ENCODE measurements at regions not wholly inside any gene's neighbourhood (a gene's known extent, or its start where the extent isn't known, plus 50 kb on each side); places are given as distances from the start of the nearest gene placed in this dataset.
"Not testable (repeated sequence)": the region's sequence is repeated elsewhere in the genome, so short reads cannot be mapped to it uniquely, and the experiment has no call there.

- H3K36me3 ChIP-seq (ENCODE audit: control insufficient read depth in 1 of 2, insufficient read depth in 2 of 2, low read depth in 1 of 2, low read length in 2 of 2); H3K27ac ChIP-seq (ENCODE audit: low read length, poor library complexity, severe bottlenecking); H2AFZ ChIP-seq (ENCODE audit: low read depth, low read length); H3K18ac ChIP-seq (ENCODE audit: low read depth in 1 of 2, low read length in 2 of 2); H2BK15ac ChIP-seq (ENCODE audit: low read depth, poor library complexity, severe bottlenecking); H2BK5ac ChIP-seq (ENCODE audit: low read depth, low read length, poor library complexity, severe bottlenecking); H3K79me1 ChIP-seq (replicated peaks; ENCODE audit: low read length, poor library complexity, severe bottlenecking); H3K9ac ChIP-seq (ENCODE audit: low read length); H3K27me3 ChIP-seq (ENCODE audit: control insufficient read depth in 1 of 2, insufficient read depth in 1 of 2, low read length in 2 of 2); H4K8ac ChIP-seq (ENCODE audit: low read length); H3K4me3 ChIP-seq (ENCODE audit: insufficient read depth in 1 of 2, low read depth in 1 of 2, low read length in 2 of 2); H3K4me2 ChIP-seq (ENCODE audit: low read length, poor library complexity, severe bottlenecking); DNase-seq; H2BK12ac ChIP-seq (ENCODE audit: low read length in 2 of 2); H2AK5ac ChIP-seq (ENCODE audit: low read length, severe bottlenecking); H3K4ac ChIP-seq (ENCODE audit: low read depth in 1 of 2, low read length in 2 of 2); H3K9me3 ChIP-seq (ENCODE audit: control insufficient read depth, low read length); H4K91ac ChIP-seq (ENCODE audit: low read length); H3K23ac ChIP-seq (ENCODE audit: low read length in 2 of 2); H3K14ac ChIP-seq (ENCODE audit: low read length in 2 of 2); H2BK120ac ChIP-seq (ENCODE audit: low read depth, low read length); H3K4me1 ChIP-seq (ENCODE audit: control insufficient read depth, insufficient read depth, low read depth, low read length): not testable (repeated sequence)
- 41% methylated on average over 5 of the region's 6 CpGs for WGBS
These were observed 111.9 kb upstream of the HTR2C start for GRCh38 chrX:114472008-114472407.

DNA sequence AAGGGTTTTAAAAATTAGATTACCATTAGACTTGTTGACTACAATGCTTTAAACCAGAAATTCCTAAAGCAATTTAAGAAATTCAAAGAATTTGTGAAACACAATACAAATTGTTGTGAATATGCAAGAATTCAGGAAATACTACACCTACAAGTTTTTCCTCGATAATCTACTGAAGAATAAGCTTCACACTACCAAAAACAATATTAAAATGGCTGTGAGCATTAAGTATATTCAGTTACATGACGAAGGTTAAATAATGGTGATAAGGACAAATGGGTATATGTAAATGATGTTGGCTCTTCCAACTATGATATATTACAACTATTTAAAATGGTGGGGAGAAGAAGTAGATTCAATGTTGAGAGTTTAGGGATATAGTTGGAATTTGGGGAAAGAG, 111.1 kb upstream of the HTR2C start:
- no peaks in the 10 kb centered on the region for H3K79me1 ChIP-seq (replicated peaks; ENCODE audit: low read length, poor library complexity, severe bottlenecking)
- H2BK120ac ChIP-seq (ENCODE audit: low read depth, low read length) = no peak overlapping the region
- WGBS = no CpG with 5 or more reads among the region's 2 CpGs
- H3K14ac ChIP-seq (ENCODE audit: low read length in 2 of 2) = no peak overlapping the region
- H3K4me2 ChIP-seq (ENCODE audit: low read length, poor library complexity, severe bottlenecking) = no peak overlapping the region
- H3K27ac ChIP-seq (ENCODE audit: low read length, poor library complexity, severe bottlenecking) = no peak overlapping the region
- H3K4me1 ChIP-seq (ENCODE audit: control insufficient read depth, insufficient read depth, low read depth, low read length) = no peaks in the 10 kb centered on the region
- no peak for DNase-seq
- H3K9ac ChIP-seq (ENCODE audit: low read length) = no peak overlapping the region
- no peak overlapping the region for H2AK5ac ChIP-seq (ENCODE audit: low read length, severe bottlenecking)
- H2BK12ac ChIP-seq (ENCODE audit: low read length in 2 of 2) = no peak overlapping the region
- H3K27me3 ChIP-seq (ENCODE audit: control insufficient read depth in 1 of 2, insufficient read depth in 1 of 2, low read length in 2 of 2) = peaks cover 0 to 4% of the 10 kb centered on the region in 2 experiments
- no peak overlapping the region for H4K91ac ChIP-seq (ENCODE audit: low read length)
- H3K4ac ChIP-seq (ENCODE audit: low read depth in 1 of 2, low read length in 2 of 2) = no peak overlapping the region
- no peak overlapping the region for H2BK15ac ChIP-seq (ENCODE audit: low read depth, poor library complexity, severe bottlenecking)
- H2AFZ ChIP-seq (ENCODE audit: low read depth, low read length) = no peak overlapping the region
- H3K36me3 ChIP-seq (ENCODE audit: control insufficient read depth in 1 of 2, insufficient read depth in 2 of 2, low read depth in 1 of 2, low read length in 2 of 2) = no peaks in the 10 kb centered on the region
- no peak overlapping the region for H3K23ac ChIP-seq (ENCODE audit: low read length in 2 of 2)
- H3K9me3 ChIP-seq (ENCODE audit: control insufficient read depth, low read length) = no peaks in the 10 kb centered on the region
- H4K8ac ChIP-seq (ENCODE audit: low read length) = no peak overlapping the region
- no peak overlapping the region for H3K18ac ChIP-seq (ENCODE audit: low read depth in 1 of 2, low read length in 2 of 2)
- H2BK5ac ChIP-seq (ENCODE audit: low read depth, low read length, poor library complexity, severe bottlenecking) = no peak overlapping the region
- no peak overlapping the region for H3K4me3 ChIP-seq (ENCODE audit: insufficient read depth in 1 of 2, low read depth in 1 of 2, low read length in 2 of 2)

- H3K4me2 ChIP-seq (ENCODE audit: low read length, poor library complexity, severe bottlenecking) = no peak overlapping the region
- H3K4me3 ChIP-seq (ENCODE audit: insufficient read depth in 1 of 2, low read depth in 1 of 2, low read length in 2 of 2) = no peak overlapping the region
- H3K23ac ChIP-seq (ENCODE audit: low read length in 2 of 2) = no peak overlapping the region
- H3K4me1 ChIP-seq (ENCODE audit: control insufficient read depth, insufficient read depth, low read depth, low read length) = no peaks in the 10 kb centered on the region
- H3K9me3 ChIP-seq (ENCODE audit: control insufficient read depth, low read length) = peaks cover 3% of the 10 kb centered on the region
- no peak overlapping the region for H3K14ac ChIP-seq (ENCODE audit: low read length in 2 of 2)
- H3K18ac ChIP-seq (ENCODE audit: low read depth in 1 of 2, low read length in 2 of 2) = no peak overlapping the region
- no peak overlapping the region for H2BK120ac ChIP-seq (ENCODE audit: low read depth, low read length)
- no peaks in the 10 kb centered on the region for H3K36me3 ChIP-seq (ENCODE audit: control insufficient read depth in 1 of 2, insufficient read depth in 2 of 2, low read depth in 1 of 2, low read length in 2 of 2)
- no peak overlapping the region for H2BK5ac ChIP-seq (ENCODE audit: low read depth, low read length, poor library complexity, severe bottlenecking)
- DNase-seq = no peak
- H4K91ac ChIP-seq (ENCODE audit: low read length) = no peak overlapping the region
- no peak overlapping the region for H2BK12ac ChIP-seq (ENCODE audit: low read length in 2 of 2)
- peaks cover 0 to 4% of the 10 kb centered on the region in 2 experiments for H3K27me3 ChIP-seq (ENCODE audit: control insufficient read depth in 1 of 2, insufficient read depth in 1 of 2, low read length in 2 of 2)
- H3K27ac ChIP-seq (ENCODE audit: low read length, poor library complexity, severe bottlenecking) = no peak overlapping the region
- no peak overlapping the region for H2AFZ ChIP-seq (ENCODE audit: low read depth, low read length)
- no peaks in the 10 kb centered on the region for H3K79me1 ChIP-seq (replicated peaks; ENCODE audit: low read length, poor library complexity, severe bottlenecking)
- H3K4ac ChIP-seq (ENCODE audit: low read depth in 1 of 2, low read length in 2 of 2) = no peak overlapping the region
- H3K9ac ChIP-seq (ENCODE audit: low read length) = no peak overlapping the region
- no peak overlapping the region for H2AK5ac ChIP-seq (ENCODE audit: low read length, severe bottlenecking)
- no peak overlapping the region for H4K8ac ChIP-seq (ENCODE audit: low read length)
- H2BK15ac ChIP-seq (ENCODE audit: low read depth, poor library complexity, severe bottlenecking) = no peak overlapping the region
- 100% methylated on average over 1 of the region's 1 CpG for WGBS
These were observed 83.3 kb upstream of the HTR2C start for GRCh38 chrX:114500622-114501021.

GRCh38 chrX:114508756-114509155, 75.1 kb upstream of the HTR2C start:
- Histone ChIP-seq H2BK120ac (ENCODE audit: low read depth, low read length) (no peak overlapping the region), H3K27ac (ENCODE audit: low read length, poor library complexity, severe bottlenecking) (no peak overlapping the region), H3K4me2 (ENCODE audit: low read length, poor library complexity, severe bottlenecking) (no peak overlapping the region), H2BK12ac (ENCODE audit: low read length in 2 of 2) (no peak overlapping the region), H2AK5ac (ENCODE audit: low read length, severe bottlenecking) (no peak overlapping the region), H3K23ac (ENCODE audit: low read length in 2 of 2) (no peak overlapping the region), H4K8ac (ENCODE audit: low read length) (no peak overlapping the region), H3K9me3 (ENCODE audit: control insufficient read depth, low read length) (no peaks in the 10 kb centered on the region), H3K4me3 (ENCODE audit: insufficient read depth in 1 of 2, low read depth in 1 of 2, low read length in 2 of 2) (no peak overlapping the region), H2AFZ (ENCODE audit: low read depth, low read length) (no peak overlapping the region), H3K4me1 (ENCODE audit: control insufficient read depth, insufficient read depth, low read depth, low read length) (no peaks in the 10 kb centered on the region), H3K14ac (ENCODE audit: low read length in 2 of 2) (no peak overlapping the region), H3K79me1 (replicated peaks; ENCODE audit: low read length, poor library complexity, severe bottlenecking) (no peaks in the 10 kb centered on the region), H3K4ac (ENCODE audit: low read depth in 1 of 2, low read length in 2 of 2) (no peak overlapping the region), H2BK15ac (ENCODE audit: low read depth, poor library complexity, severe bottlenecking) (no peak overlapping the region), H3K36me3 (ENCODE audit: control insufficient read depth in 1 of 2, insufficient read depth in 2 of 2, low read depth in 1 of 2, low read length in 2 of 2) (no peaks in the 10 kb centered on the region), H4K91ac (ENCODE audit: low read length) (no peak overlapping the region), H3K27me3 (ENCODE audit: control insufficient read depth in 1 of 2, insufficient read depth in 1 of 2, low read length in 2 of 2) (peaks cover 0 to 6% of the 10 kb centered on the region in 2 experiments), H3K9ac (ENCODE audit: low read length) (no peak overlapping the region), H3K18ac (ENCODE audit: low read depth in 1 of 2, low read length in 2 of 2) (no peak overlapping the region), H2BK5ac (ENCODE audit: low read depth, low read length, poor library complexity, severe bottlenecking) (no peak overlapping the region)
- WGBS = no CpG with 5 or more reads among the region's 2 CpGs
- no peak for DNase-seq
